HG02885 (cell line): ENCODE measurements at regions not wholly inside any gene's neighbourhood (a gene's known extent, or its start where the extent isn't known, plus 50 kb on each side); places are given as distances from the start of the nearest gene placed in this dataset.

ENCODE experiments used
- ATAC-seq: cut with Tn5 transposase; IDR thresholded peaks from one replicate; pipeline ENCODE4 v1.9.1; 2021; ENCODE audit warnings: mild to moderate bottlenecking; ENCODE audit not compliant: unreplicated experiment, poor library complexity

- ATAC-seq = no peak
Measured at GRCh38 chr13:77480066-77480465, 55.4 kb upstream of the SCEL start.

- no peak for ATAC-seq
Measured at GRCh38 chr13:77479326-77479725, 56.2 kb upstream of the SCEL start.

GRCh38 chr13:77477299-77477848 lies 58.1 kb upstream of the SCEL start:
- no peak for ATAC-seq

GRCh38 chr13:77476456-77476855 lies 59.0 kb upstream of the SCEL start:
- ATAC-seq = no peak

GRCh38 chr13:77475345-77476084 lies 60.0 kb upstream of the SCEL start:
- no peak for ATAC-seq

- ATAC-seq = no peak
Measured at GRCh38 chr13:77470986-77471385, 64.5 kb upstream of the SCEL start.

- ATAC-seq = no peak
Measured at GRCh38 chr13:77466753-77467422, 68.6 kb upstream of the SCEL start.

- ATAC-seq = no peak
Measured at GRCh38 chr13:77465603-77466195, 69.8 kb upstream of the SCEL start.

GRCh38 chr13:77460195-77460594 lies 75.3 kb upstream of the SCEL start:
- ATAC-seq = peak; percentile 96

GRCh38 chr13:77459592-77459991 lies 75.9 kb upstream of the SCEL start:
- ATAC-seq = no peak

- ATAC-seq = no peak
Measured at GRCh38 chr13:77458736-77459135, 76.8 kb upstream of the SCEL start.

- no peak for ATAC-seq
Measured at GRCh38 chr13:77457966-77458365, 77.5 kb upstream of the SCEL start.

GRCh38 chr13:77456271-77456670 lies 79.2 kb upstream of the SCEL start:
- no peak for ATAC-seq

GRCh38 chr13:77449265-77449664 lies 86.2 kb upstream of the SCEL start:
- no peak for ATAC-seq

- ATAC-seq = no peak
Measured at GRCh38 chr13:77448689-77449088, 86.8 kb upstream of the SCEL start.

GRCh38 chr13:77443511-77443910 lies 92.0 kb upstream of the SCEL start:
- ATAC-seq = no peak

- no peak for ATAC-seq
Measured at GRCh38 chr13:77437267-77437666, 98.2 kb upstream of the SCEL start.

- no peak for ATAC-seq
Measured at GRCh38 chr13:77434289-77434688, 101.2 kb upstream of the SCEL start.

GRCh38 chr13:77431449-77431848 lies 104.1 kb upstream of the SCEL start:
- ATAC-seq = peak; percentile 18

- ATAC-seq = peak; percentile 53
Measured at GRCh38 chr13:77430377-77430951, 103.6 kb upstream of the MYCBP2 start.
